Caco-2 (cell line): ENCODE measurements at regions not wholly inside any gene's neighbourhood (a gene's known extent, or its start where the extent isn't known, plus 50 kb on each side); places are given as distances from the start of the nearest gene placed in this dataset.

Experiments
- BruUV-seq: library from RNA; stranded (reverse); fragments of 400-500 nt; replicated peaks from 2 replicates; lab custom pipeline; 2021; lab: Mats Ljungman, UMichigan
- CTCF ChIA-PET: fragments of 300-600 bp; sonication (Branson Sonifier 250); formaldehyde crosslinking; loops from one replicate; lab custom pipeline; 2022; ENCODE audit warnings: antibody characterized with exemption; lab: Charles Lee
- POLR2A ChIA-PET: fragments of 300-600 bp; sonication (Branson Sonifier 250); formaldehyde crosslinking; loops from one replicate; lab custom pipeline; 2022; ENCODE audit warnings: antibody characterized with exemption; lab: Charles Lee
- DNase-seq, 2 experiments: peaks; one replicate each; pipeline versions ENCODE4 v3.0.0 to v3.0.0-alpha.2; 2020 to 2022
- H3K27me3 ChIP-seq: replicated peaks from 2 replicates; pipeline ENCODE4 v1.6.0; 2011; ENCODE audit warnings: low read length; ENCODE audit not compliant: control insufficient read depth, insufficient read depth
- H3K36me3 ChIP-seq: 2 replicates; pipeline ENCODE4 v1.5.1; 2011; ENCODE audit warnings: low read length; ENCODE audit not compliant: control insufficient read depth, insufficient read depth
- H3K4me1 ChIP-seq: fragments of 250-450 bp; sonication (Bioruptor Pico); 2 replicates; pipeline ENCODE4 v1.5.1; 2020; ENCODE audit warnings: mild to moderate bottlenecking
- H3K4me3 ChIP-seq: 2 replicates; pipeline ENCODE4 v1.5.1; 2011; ENCODE audit warnings: low read depth, mild to moderate bottlenecking, control low read depth, low read length
- H3K9me3 ChIP-seq: fragments of 250-450 bp; sonication (Bioruptor Pico); 2 replicates; pipeline ENCODE4 v1.5.1; 2020; ENCODE audit warnings: mild to moderate bottlenecking, moderate library complexity
- H3K27ac Mint-ChIP-seq: one replicate; pipeline ENCODE4 v1.8.0; 2022; ENCODE audit warnings: mixed read lengths; ENCODE audit not compliant: unreplicated experiment
- H3K27me3 Mint-ChIP-seq: one replicate; pipeline ENCODE4 v1.8.0; 2022; ENCODE audit warnings: mixed read lengths; ENCODE audit not compliant: insufficient read depth, unreplicated experiment
- H3K36me3 Mint-ChIP-seq: one replicate; pipeline ENCODE4 v1.8.0; 2022; ENCODE audit warnings: mild to moderate bottlenecking, mixed read lengths; ENCODE audit not compliant: insufficient read depth, unreplicated experiment
- H3K4me1 Mint-ChIP-seq: one replicate; pipeline ENCODE4 v1.8.0; 2022; ENCODE audit warnings: low read depth, mixed read lengths; ENCODE audit not compliant: unreplicated experiment
- H3K4me3 Mint-ChIP-seq: one replicate; pipeline ENCODE4 v1.8.0; 2022; ENCODE audit warnings: mild to moderate bottlenecking, moderate library complexity, mixed read lengths; ENCODE audit not compliant: unreplicated experiment
- H3K9me3 Mint-ChIP-seq: one replicate; pipeline ENCODE4 v1.8.0; 2022; ENCODE audit warnings: mixed read lengths; ENCODE audit not compliant: unreplicated experiment
- intact Hi-C: fragments of 100-400 bp; cut with micrococcal nuclease; formaldehyde crosslinking; loops from one replicate; pipeline ENCODE4 v1.10.0; 2022; ENCODE audit not compliant: unreplicated experiment
- TF ChIP-seq, protein P1 (sequence below), 2 experiments: fragments of 200-600 bp in 1 of 2; IDR thresholded peaks; 1 replicate in 1 of 2; 2 replicates in 1 of 2; pipeline versions ENCODE4 v1.5.1 to v1.8.0; 2011 to 2022; ENCODE audit warnings: antibody characterized with exemption in 1 of 2, control low read depth in 1 of 2, inconsistent platforms in 1 of 2, low read depth in 1 of 2, low read length in 1 of 2, mild to moderate bottlenecking in 1 of 2, moderate library complexity in 1 of 2; ENCODE audit not compliant: insufficient read depth in 1 of 2, severe bottlenecking in 1 of 2, unreplicated experiment in 1 of 2

DNA sequence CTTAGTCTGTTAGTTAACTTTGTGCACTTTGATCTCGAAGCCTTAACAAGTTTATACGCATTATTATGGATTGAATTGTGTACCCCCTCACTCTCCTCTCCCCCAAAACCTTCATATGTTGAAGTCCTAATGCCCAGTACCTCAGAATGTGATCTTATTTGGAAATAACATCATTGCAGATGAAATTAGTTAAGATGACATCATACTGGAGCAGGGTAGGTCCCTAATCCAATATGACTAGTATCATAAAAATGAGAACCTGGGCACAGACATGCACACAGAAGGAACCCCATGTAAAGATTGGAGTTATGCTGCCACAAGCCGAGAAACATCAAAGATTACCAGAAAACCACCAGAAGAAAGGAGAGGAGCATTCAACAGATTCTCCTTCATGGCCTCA lies 85.8 kb upstream of the TSC22D1 start:
- Mint-ChIP-seq H3K27me3 (no peaks in the 10 kb centered on the region), H3K4me3 (no peak overlapping the region), H3K27ac (no peak overlapping the region), H3K36me3 (no peaks in the 10 kb centered on the region), H3K4me1 (no peaks in the 10 kb centered on the region), H3K9me3 (no peaks in the 10 kb centered on the region)
- TF ChIP-seq, protein P1, sequence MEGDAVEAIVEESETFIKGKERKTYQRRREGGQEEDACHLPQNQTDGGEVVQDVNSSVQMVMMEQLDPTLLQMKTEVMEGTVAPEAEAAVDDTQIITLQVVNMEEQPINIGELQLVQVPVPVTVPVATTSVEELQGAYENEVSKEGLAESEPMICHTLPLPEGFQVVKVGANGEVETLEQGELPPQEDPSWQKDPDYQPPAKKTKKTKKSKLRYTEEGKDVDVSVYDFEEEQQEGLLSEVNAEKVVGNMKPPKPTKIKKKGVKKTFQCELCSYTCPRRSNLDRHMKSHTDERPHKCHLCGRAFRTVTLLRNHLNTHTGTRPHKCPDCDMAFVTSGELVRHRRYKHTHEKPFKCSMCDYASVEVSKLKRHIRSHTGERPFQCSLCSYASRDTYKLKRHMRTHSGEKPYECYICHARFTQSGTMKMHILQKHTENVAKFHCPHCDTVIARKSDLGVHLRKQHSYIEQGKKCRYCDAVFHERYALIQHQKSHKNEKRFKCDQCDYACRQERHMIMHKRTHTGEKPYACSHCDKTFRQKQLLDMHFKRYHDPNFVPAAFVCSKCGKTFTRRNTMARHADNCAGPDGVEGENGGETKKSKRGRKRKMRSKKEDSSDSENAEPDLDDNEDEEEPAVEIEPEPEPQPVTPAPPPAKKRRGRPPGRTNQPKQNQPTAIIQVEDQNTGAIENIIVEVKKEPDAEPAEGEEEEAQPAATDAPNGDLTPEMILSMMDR (IDR thresholded peaks at IDR 0.05; ENCODE audit: insufficient read depth in 1 of 2, low read depth in 1 of 2, low read length in 1 of 2, severe bottlenecking in 1 of 2, unreplicated experiment in 1 of 2): no peak
- Histone ChIP-seq H3K4me1 (peaks cover 6% of the 10 kb centered on the region; the same call in 1 of the 2 replicates), H3K36me3 (no peaks in the 10 kb centered on the region), H3K4me3 (no peak overlapping the region), H3K27me3 (no peaks in the 10 kb centered on the region), H3K9me3 (no peaks in the 10 kb centered on the region)
- DNase-seq: no peak
- intact Hi-C loops: no loop called here
- ChIA-PET CTCF (no interaction called here), POLR2A (no interaction called here)
- no TSS peak for BruUV-seq

DNA sequence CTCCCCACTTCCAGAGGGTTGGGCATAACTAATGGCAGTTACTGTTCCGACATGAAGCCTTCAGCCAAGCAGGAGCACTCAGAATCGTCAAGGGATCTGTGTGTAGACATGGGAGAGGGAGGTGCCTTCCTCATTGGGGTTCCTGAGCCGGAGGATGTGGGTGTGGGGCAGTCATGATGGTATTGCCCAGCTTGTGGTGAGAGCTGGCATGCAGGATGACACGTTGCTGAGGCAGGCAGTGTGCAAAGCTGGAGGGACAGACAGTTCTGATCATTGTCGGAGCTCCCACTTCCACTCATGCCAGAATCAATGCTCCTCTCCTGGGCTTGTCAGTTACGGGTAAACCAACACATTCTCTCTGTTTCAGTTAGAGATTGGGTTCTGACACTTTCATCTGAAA lies 83.9 kb upstream of the TSC22D1 start:
- peaks cover 6% of the 10 kb centered on the region; the same call in 1 of the 2 replicates for H3K4me1 ChIP-seq
- H3K4me3 ChIP-seq: no peak overlapping the region
- H3K9me3 ChIP-seq: no peaks in the 10 kb centered on the region
- ChIA-PET CTCF (no interaction called here), POLR2A (no interaction called here)
- intact Hi-C loops: no loop called here
- H3K36me3 Mint-ChIP-seq: no peaks in the 10 kb centered on the region
- no peaks in the 10 kb centered on the region for H3K4me1 Mint-ChIP-seq
- H3K9me3 Mint-ChIP-seq: no peaks in the 10 kb centered on the region
- no peaks in the 10 kb centered on the region for H3K27me3 Mint-ChIP-seq
- no TSS peak for BruUV-seq
- H3K27me3 ChIP-seq: no peaks in the 10 kb centered on the region
- no peak overlapping the region for H3K4me3 Mint-ChIP-seq
- TF ChIP-seq, protein P1 (IDR thresholded peaks at IDR 0.05; ENCODE audit: insufficient read depth in 1 of 2, low read depth in 1 of 2, low read length in 1 of 2, severe bottlenecking in 1 of 2, unreplicated experiment in 1 of 2): no peak
- DNase-seq: no peak
- no peak overlapping the region for H3K27ac Mint-ChIP-seq
- H3K36me3 ChIP-seq: no peaks in the 10 kb centered on the region

DNA sequence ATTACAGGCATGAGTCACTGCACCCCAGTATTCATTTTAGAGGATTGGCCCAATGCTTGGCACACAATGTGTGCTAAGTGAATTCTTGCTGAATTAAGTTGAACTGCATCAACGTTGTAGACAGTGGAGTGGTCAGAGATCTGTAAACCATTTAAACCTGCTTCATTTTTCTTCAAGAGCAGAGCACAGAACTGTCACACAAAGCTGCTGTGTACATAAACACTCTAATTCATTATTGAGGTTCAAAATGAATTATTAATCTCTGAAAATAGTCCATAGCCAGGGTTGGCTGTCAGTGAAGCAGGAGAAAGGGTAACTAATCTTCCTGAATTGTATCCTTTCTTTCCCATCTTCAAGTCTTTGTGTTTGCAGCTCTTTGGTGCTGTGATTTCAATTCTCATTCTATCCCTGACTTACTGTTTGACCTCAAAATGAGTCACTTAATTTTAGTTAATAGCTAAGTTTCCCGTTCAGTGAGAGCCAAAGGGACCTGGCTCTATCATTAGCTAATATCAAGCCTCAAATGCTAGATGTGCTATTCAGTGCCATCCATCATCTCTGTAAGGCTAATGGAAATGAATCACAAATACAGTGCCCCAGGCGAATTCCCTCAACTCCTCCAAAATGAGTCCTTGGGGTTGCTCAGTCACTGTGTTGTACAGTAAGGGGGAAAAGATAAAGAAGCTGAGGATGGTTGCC lies 77.0 kb upstream of the TSC22D1 start:
- TF ChIP-seq, protein P1 (IDR thresholded peaks at IDR 0.05; ENCODE audit: insufficient read depth in 1 of 2, low read depth in 1 of 2, low read length in 1 of 2, severe bottlenecking in 1 of 2, unreplicated experiment in 1 of 2): no peak
- intact Hi-C loops: no loop called here

More for the DNA sequence above, 77.0 kb upstream of the TSC22D1 start:
- ChIA-PET CTCF (no interaction called here), POLR2A (no interaction called here)
- Mint-ChIP-seq H3K27ac (no peak overlapping the region), H3K27me3 (no peaks in the 10 kb centered on the region), H3K4me1 (no peaks in the 10 kb centered on the region), H3K9me3 (no peaks in the 10 kb centered on the region), H3K36me3 (no peaks in the 10 kb centered on the region), H3K4me3 (no peak overlapping the region)
- BruUV-seq: no TSS peak
- Histone ChIP-seq H3K27me3 (no peaks in the 10 kb centered on the region), H3K36me3 (no peaks in the 10 kb centered on the region), H3K4me3 (no peak overlapping the region), H3K4me1 (no peaks in the 10 kb centered on the region), H3K9me3 (no peaks in the 10 kb centered on the region)
- no peak for DNase-seq
